H9 (cell line): ENCODE measurements at regions not wholly inside any gene's neighbourhood (a gene's known extent, or its start where the extent isn't known, plus 50 kb on each side); places are given as distances from the start of the nearest gene placed in this dataset.

Experiments used
- DNase-seq: peaks from one replicate; pipeline ENCODE4 v3.0.0-alpha.2; 2017
- H2AFZ ChIP-seq: one replicate; pipeline ENCODE4 v1.6.1; 2013; ENCODE audit warnings: mild to moderate bottlenecking, low read length, control low read depth, moderate library complexity
- H2AK5ac ChIP-seq: 2 replicates; pipeline ENCODE4 v1.6.1; 2013; ENCODE audit warnings: low read length, control low read depth, mixed read lengths; ENCODE audit not compliant: insufficient read length
- H2BK120ac ChIP-seq: one replicate; pipeline ENCODE4 v1.6.1; 2013; ENCODE audit warnings: low read depth, mild to moderate bottlenecking, low read length, control low read depth, inconsistent platforms; ENCODE audit not compliant: poor library complexity, severe bottlenecking
- H2BK12ac ChIP-seq: 2 replicates; pipeline ENCODE4 v1.6.1; 2013; ENCODE audit warnings: low read length, control low read depth, mixed read lengths, low read depth; ENCODE audit not compliant: insufficient read length
- H2BK15ac ChIP-seq: 2 replicates; pipeline ENCODE4 v1.6.1; 2013; ENCODE audit warnings: low read depth, low read length, control low read depth
- H2BK20ac ChIP-seq: one replicate; pipeline ENCODE4 v1.6.1; 2013; ENCODE audit warnings: low read depth, mild to moderate bottlenecking, low read length, control low read depth, inconsistent platforms; ENCODE audit not compliant: poor library complexity, severe bottlenecking
- H2BK5ac ChIP-seq: 2 replicates; pipeline ENCODE4 v1.6.1; 2013; ENCODE audit warnings: low read length, control low read depth, mixed read lengths; ENCODE audit not compliant: insufficient read length
- H3K14ac ChIP-seq: 2 replicates; pipeline ENCODE4 v1.6.1; 2013; ENCODE audit warnings: low read length, control low read depth; ENCODE audit not compliant: insufficient read depth
- H3K18ac ChIP-seq: 2 replicates; pipeline ENCODE4 v1.6.1; 2013; ENCODE audit warnings: low read depth, mild to moderate bottlenecking, mixed read lengths, low read length, control low read depth; ENCODE audit not compliant: insufficient read length
- H3K23ac ChIP-seq: 2 replicates; pipeline ENCODE4 v1.6.1; 2013; ENCODE audit warnings: low read length, control low read depth, mixed read lengths, low read depth; ENCODE audit not compliant: insufficient read length
- H3K23me2 ChIP-seq: 2 replicates; pipeline ENCODE4 v1.6.1; 2013; ENCODE audit warnings: low read depth, mild to moderate bottlenecking, mixed read lengths, low read length, control low read depth; ENCODE audit not compliant: insufficient read length, poor library complexity, severe bottlenecking
- H3K27ac ChIP-seq: 2 replicates; pipeline ENCODE4 v1.5.1; 2013; ENCODE audit warnings: low read length, control low read depth, mixed read lengths, low read depth; ENCODE audit not compliant: insufficient read length
- H3K27me3 ChIP-seq: 2 replicates; pipeline ENCODE4 v1.6.1; 2013; ENCODE audit warnings: low read length, control low read depth, inconsistent platforms; ENCODE audit not compliant: insufficient read depth
- H3K4ac ChIP-seq: 2 replicates; pipeline ENCODE4 v1.6.1; 2013; ENCODE audit warnings: low read depth, mild to moderate bottlenecking, control low read depth, inconsistent platforms, low read length, moderate library complexity
- H3K4me1 ChIP-seq: 2 replicates; pipeline ENCODE4 v1.6.1; 2013; ENCODE audit warnings: low read length, control low read depth, inconsistent platforms; ENCODE audit not compliant: insufficient read depth
- H3K4me2 ChIP-seq: 2 replicates; pipeline ENCODE4 v1.6.1; 2013; ENCODE audit warnings: low read length, control low read depth, mixed read lengths; ENCODE audit not compliant: insufficient read length, insufficient read depth
- H3K56ac ChIP-seq: 2 replicates; pipeline ENCODE4 v1.6.1; 2013; ENCODE audit warnings: low read depth, mild to moderate bottlenecking, mixed read lengths, low read length, control low read depth; ENCODE audit not compliant: insufficient read length
- H3K79me1 ChIP-seq: 2 replicates; pipeline ENCODE4 v1.6.1; 2013; ENCODE audit warnings: low read depth, mild to moderate bottlenecking, moderate library complexity, low read length, control low read depth, inconsistent platforms; ENCODE audit not compliant: insufficient read depth, poor library complexity, severe bottlenecking
- H3K79me2 ChIP-seq: 2 replicates; pipeline ENCODE4 v1.6.1; 2013; ENCODE audit warnings: low read length, control low read depth, inconsistent platforms; ENCODE audit not compliant: insufficient read depth
- H3K9ac ChIP-seq: 2 replicates; pipeline ENCODE4 v1.6.1; 2013; ENCODE audit warnings: low read length, control low read depth, mixed read lengths; ENCODE audit not compliant: insufficient read length; ENCODE audit errors: extremely low read depth
- H3K9me3 ChIP-seq: one replicate; pipeline ENCODE4 v1.6.1; 2013; ENCODE audit warnings: low read depth, low read length, inconsistent platforms; ENCODE audit not compliant: control insufficient read depth
- H3T11ph ChIP-seq: one replicate; pipeline ENCODE4 v1.6.1; 2013; ENCODE audit warnings: mild to moderate bottlenecking, low read length, control low read depth, inconsistent platforms
- H4K20me1 ChIP-seq: one replicate; pipeline ENCODE4 v1.6.1; 2013; ENCODE audit not compliant: control insufficient read depth, insufficient read length, insufficient read depth
- H4K5ac ChIP-seq: 2 replicates; pipeline ENCODE4 v1.6.1; 2013; ENCODE audit warnings: low read depth, mild to moderate bottlenecking, mixed read lengths, low read length, control low read depth; ENCODE audit not compliant: insufficient read length
- H4K8ac ChIP-seq: replicated peaks from 2 replicates; pipeline ENCODE4 v1.6.1; 2013; ENCODE audit warnings: low read length, control low read depth, mixed read lengths, low read depth; ENCODE audit not compliant: insufficient read length
- H4K91ac ChIP-seq: 2 replicates; pipeline ENCODE4 v1.6.1; 2013; ENCODE audit warnings: low read depth, mild to moderate bottlenecking, moderate library complexity, mixed read lengths, low read length, control low read depth; ENCODE audit not compliant: insufficient read length
- H3K27ac Mint-ChIP-seq, 3 experiments: 2 replicates in 2 of 3; 3 replicates in 1 of 3; pipeline ENCODE4 v1.8.0; 2020 to 2021; ENCODE audit warnings: mixed read lengths in 3 of 3, mild to moderate bottlenecking in 1 of 3, moderate library complexity in 1 of 3
- H3K27me3 Mint-ChIP-seq: 2 replicates; pipeline ENCODE4 v1.8.0; 2021; ENCODE audit warnings: low read depth, mild to moderate bottlenecking, moderate library complexity, mixed read lengths
- H3K36me3 Mint-ChIP-seq, 3 experiments: 2 replicates in 2 of 3; 3 replicates in 1 of 3; pipeline ENCODE4 v1.8.0; 2020 to 2021; ENCODE audit warnings: low read depth in 3 of 3, mixed read lengths in 3 of 3; ENCODE audit not compliant: insufficient read depth in 1 of 3
- H3K4me1 Mint-ChIP-seq, 2 experiments: 2 replicates each; pipeline ENCODE4 v1.8.0; 2020; ENCODE audit warnings: mixed read lengths in 2 of 2
- H3K4me3 Mint-ChIP-seq, 2 experiments: 2 replicates in 1 of 2; 3 replicates in 1 of 2; pipeline ENCODE4 v1.8.0; 2020 to 2021; ENCODE audit warnings: mild to moderate bottlenecking in 2 of 2, mixed read lengths in 2 of 2, moderate library complexity in 1 of 2
- H3K9me3 Mint-ChIP-seq, 2 experiments: 2 replicates in 1 of 2; 3 replicates in 1 of 2; pipeline ENCODE4 v1.8.0; 2020; ENCODE audit warnings: mild to moderate bottlenecking in 2 of 2, mixed read lengths in 2 of 2, moderate library complexity in 1 of 2
- WGBS: extraction: QIAGEN DNeasy Blood & Tissue Kit; methylation state at CpG from one replicate; pipeline ENCODE4 v1.1.7; 2013; ENCODE audit warnings: missing lambda C conversion rate, low lambda C conversion rate, mixed read lengths; ENCODE audit not compliant: insufficient read length; ENCODE audit errors: extremely low coverage; 5-methylcytosine and 5-hydroxymethylcytosine counted together
- TF ChIP-seq, protein P1 (sequence below): fragments of 200-600 bp; sonication (generic); conservative IDR thresholded peaks from 3 replicates; pipeline ENCODE4 v1.8.0; 2021; ENCODE audit warnings: antibody characterized with exemption, mild to moderate bottlenecking

DNA sequence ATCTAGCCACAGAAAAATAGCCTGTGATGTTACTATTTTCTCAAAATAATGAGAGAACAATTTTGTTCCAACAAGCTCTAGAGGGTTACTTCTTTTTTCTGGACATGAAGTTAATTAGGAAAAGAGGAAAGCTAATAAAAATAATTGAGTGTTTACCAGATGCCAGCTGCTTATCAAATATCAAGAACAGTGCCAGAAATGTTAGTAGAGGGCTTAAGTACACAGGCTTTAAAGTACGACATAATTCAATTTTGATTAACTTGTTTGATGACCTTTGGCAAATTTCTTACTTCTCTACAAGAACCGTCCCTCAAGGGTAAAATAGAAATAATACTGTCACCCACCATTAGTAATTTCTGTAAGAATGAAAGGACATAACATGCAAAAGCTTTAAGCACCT is 977.0 kb downstream of the FSTL5 start:
- Histone ChIP-seq H4K91ac (no peak overlapping the region), H3K79me2 (no peaks in the 10 kb centered on the region), H2BK12ac (no peak overlapping the region), H3K4me1 (peaks cover 9% of the 10 kb centered on the region; the same call in 1 of the 2 replicates), H3K9ac (no peak overlapping the region), H3K79me1 (no peaks in the 10 kb centered on the region), H3T11ph (no peak overlapping the region), H3K27ac (no peak overlapping the region), H3K4me2 (no peak overlapping the region), H3K56ac (no peak overlapping the region), H2BK120ac (no peak overlapping the region), H3K27me3 (no peaks in the 10 kb centered on the region), H3K18ac (no peak overlapping the region), H4K8ac (no peak overlapping the region), H2BK15ac (no peak overlapping the region), H4K20me1 (no peaks in the 10 kb centered on the region), H3K14ac (no peak overlapping the region), H3K9me3 (no peaks in the 10 kb centered on the region), H3K23ac (no peak overlapping the region), H3K4ac (no peak overlapping the region), H2AFZ (no peak overlapping the region), H2BK5ac (no peak overlapping the region), H2AK5ac (no peak overlapping the region), H2BK20ac (no peak overlapping the region), H3K23me2 (no peaks in the 10 kb centered on the region), H4K5ac (no peak overlapping the region)
- TF ChIP-seq, protein P1, sequence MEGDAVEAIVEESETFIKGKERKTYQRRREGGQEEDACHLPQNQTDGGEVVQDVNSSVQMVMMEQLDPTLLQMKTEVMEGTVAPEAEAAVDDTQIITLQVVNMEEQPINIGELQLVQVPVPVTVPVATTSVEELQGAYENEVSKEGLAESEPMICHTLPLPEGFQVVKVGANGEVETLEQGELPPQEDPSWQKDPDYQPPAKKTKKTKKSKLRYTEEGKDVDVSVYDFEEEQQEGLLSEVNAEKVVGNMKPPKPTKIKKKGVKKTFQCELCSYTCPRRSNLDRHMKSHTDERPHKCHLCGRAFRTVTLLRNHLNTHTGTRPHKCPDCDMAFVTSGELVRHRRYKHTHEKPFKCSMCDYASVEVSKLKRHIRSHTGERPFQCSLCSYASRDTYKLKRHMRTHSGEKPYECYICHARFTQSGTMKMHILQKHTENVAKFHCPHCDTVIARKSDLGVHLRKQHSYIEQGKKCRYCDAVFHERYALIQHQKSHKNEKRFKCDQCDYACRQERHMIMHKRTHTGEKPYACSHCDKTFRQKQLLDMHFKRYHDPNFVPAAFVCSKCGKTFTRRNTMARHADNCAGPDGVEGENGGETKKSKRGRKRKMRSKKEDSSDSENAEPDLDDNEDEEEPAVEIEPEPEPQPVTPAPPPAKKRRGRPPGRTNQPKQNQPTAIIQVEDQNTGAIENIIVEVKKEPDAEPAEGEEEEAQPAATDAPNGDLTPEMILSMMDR = no peak
- no CpG with 5 or more reads among the region's 2 CpGs for WGBS
- no peak for DNase-seq
- H3K27ac Mint-ChIP-seq = no peak overlapping the region
- peaks cover 30 to 32% of the 10 kb centered on the region in 2 experiments for H3K4me1 Mint-ChIP-seq
- 0 out of 5 replicates have a peak, but pooled peaks cover 0 to 1% of the 10 kb centered on the region in 2 experiments for H3K9me3 Mint-ChIP-seq
- H3K4me3 Mint-ChIP-seq = no peak overlapping the region
- no peaks in the 10 kb centered on the region for H3K27me3 Mint-ChIP-seq
- no peaks in the 10 kb centered on the region; a peak in 1 of 7 replicates for H3K36me3 Mint-ChIP-seq
